GM10266 (cell line): ENCODE measurements at regions not wholly inside any gene's neighbourhood (a gene's known extent, or its start where the extent isn't known, plus 50 kb on each side); places are given as distances from the start of the nearest gene placed in this dataset.
"Not testable (repeated sequence)": the region's sequence is repeated elsewhere in the genome, so short reads cannot be mapped to it uniquely, and the experiment has no call there.

Experiments used
- DNase-seq: peaks from one replicate; pipeline ENCODE4 v3.0.0; 2012; ENCODE audit errors: extremely low spot score
- CTCF ChIP-seq: IDR thresholded peaks from 2 replicates; pipeline ENCODE4 v1.5.1; 2012; ENCODE audit warnings: mild to moderate bottlenecking, low read depth; ENCODE audit not compliant: control insufficient read depth, insufficient read depth; ENCODE audit errors: missing control alignments

DNA sequence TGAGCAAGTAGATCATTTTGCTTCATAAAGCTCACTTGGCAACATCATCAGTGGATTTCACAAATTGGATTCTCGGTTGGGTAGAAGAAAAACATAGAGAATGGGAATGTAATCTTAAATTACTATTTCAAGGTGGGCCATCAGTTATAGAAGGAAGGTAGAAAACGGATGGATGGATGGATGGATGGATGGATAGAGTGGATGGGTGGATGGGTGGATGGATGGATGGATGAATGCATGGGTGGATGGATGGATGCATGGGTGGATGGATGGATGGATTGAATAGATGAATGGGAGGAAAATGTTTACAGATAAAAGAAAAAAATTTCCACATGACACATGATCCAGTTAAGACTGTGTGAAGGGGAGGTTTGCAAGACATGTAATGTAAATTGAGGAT lies 159.7 kb downstream of the MEX3B start:
- no peak for TF ChIP-seq CTCF
- no peak for DNase-seq

DNA sequence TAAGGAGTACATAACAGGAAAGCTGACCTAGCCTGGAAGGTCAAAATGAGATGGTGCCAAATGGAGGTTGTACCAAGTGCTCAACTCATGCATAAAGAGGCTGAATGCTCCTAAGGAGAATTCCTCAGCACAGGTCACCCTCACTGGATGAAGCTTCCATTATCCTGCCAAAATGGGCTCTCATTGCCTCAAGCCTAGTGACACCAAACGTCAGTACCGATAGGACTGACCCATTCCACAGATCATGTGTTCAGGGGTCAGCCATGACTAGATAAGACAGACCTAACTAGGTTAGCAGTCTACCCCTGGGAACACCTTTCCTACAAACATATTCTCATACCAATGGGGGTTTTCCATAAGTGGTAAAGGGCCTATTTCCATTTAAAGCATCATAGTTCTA lies 160.7 kb downstream of the MEX3B start:
- DNase-seq, result no peak
- TF ChIP-seq CTCF, result no peak

- DNase-seq, result no peak
- TF ChIP-seq CTCF, result no peak
Measured at GRCh38 chr15:81882504-81882903, 163.3 kb downstream of the MEX3B start.

GRCh38 chr15:81880833-81881232 lies 165.0 kb downstream of the MEX3B start:
- DNase-seq, result no peak
- TF ChIP-seq CTCF, result no peak

DNA sequence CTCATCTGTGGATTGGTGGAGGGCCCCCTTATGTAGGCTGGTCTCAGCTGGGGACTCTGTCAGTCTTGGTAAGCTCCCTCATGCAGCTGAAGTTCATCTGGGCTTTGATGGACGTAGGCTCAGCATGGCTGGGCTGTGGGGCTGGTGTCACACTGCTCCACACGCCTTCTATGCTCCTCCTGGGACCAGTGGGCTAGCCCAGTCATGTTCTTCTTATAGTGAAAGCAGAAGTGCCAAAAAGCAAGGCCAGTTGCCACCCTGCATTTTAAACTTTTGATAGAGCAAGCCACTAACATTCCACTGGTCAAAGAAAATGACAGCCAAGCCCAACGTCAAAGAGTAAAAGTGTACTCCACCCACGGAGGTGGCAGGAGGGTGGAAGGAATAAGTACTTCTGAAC lies 165.5 kb downstream of the MEX3B start:
- TF ChIP-seq CTCF, result no peak
- DNase-seq, result no peak

DNA sequence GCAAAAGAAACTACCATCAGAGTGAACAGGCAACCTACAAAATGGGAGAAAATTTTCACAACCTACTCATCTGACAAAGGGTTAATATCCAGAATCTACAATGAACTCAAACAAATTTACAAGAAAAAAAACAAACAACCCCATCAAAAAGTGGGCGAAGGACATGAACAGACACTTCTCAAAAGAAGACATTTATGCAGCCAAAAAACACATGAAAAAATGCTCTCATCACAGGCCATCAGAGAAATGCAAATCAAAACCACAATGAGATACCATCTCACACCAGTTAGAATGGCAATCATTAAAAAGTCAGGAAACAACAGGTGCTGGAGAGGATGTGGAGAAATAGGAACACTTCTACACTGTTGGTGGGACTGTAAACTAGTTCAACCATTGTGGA lies 170.1 kb downstream of the MEX3B start:
- not testable (repeated sequence) for DNase-seq

DNA sequence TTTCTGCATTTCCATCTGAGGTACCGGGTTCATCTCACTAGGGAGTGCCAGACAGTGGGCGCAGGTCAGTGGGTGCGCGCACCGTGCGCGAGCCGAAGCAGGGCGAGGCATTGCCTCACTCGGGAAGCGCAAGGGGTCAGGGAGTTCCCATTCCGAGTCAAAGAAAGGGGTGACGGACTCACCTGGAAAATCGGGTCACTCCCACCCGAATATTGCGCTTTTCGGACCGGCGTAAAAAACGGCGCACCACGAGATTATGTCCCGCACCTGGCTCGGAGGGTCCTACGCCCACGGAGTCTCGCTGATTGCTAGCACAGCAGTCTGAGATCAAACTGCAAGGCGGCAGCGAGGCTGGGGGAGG lies 175.1 kb downstream of the MEX3B start:
- DNase-seq, result not testable (repeated sequence)

DNA sequence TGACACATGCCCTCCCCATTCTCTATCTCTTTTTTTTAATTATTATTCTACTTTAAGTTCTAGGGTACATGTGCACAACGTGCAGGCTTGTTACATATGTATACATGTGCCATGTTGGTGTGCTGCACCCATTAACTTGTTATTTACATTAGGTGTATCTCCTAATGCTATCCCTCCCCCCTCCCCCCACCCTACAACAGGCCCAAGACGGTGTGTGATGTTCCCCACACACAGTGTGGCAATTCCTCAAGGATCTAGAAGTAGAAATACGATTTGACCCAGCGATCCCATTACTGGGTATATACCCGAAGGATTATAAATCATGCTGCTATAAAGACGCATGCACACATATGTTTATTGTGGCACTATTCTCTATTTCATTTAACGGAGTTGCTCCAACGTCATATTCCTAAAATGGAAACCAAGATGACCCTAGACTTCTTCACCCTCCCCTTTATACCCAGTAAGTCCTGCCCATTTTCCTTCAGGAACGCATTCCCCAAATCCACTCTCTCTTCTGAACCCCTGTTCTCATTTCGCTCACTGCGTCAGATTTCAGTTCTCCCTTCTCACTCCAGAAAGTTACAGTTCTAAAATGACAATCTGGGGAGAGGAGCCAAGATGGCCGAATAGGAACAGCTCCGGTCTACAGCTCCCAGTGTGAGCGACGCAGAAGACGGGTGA lies 175.6 kb downstream of the MEX3B start:
- DNase-seq, result not testable (repeated sequence)

DNA sequence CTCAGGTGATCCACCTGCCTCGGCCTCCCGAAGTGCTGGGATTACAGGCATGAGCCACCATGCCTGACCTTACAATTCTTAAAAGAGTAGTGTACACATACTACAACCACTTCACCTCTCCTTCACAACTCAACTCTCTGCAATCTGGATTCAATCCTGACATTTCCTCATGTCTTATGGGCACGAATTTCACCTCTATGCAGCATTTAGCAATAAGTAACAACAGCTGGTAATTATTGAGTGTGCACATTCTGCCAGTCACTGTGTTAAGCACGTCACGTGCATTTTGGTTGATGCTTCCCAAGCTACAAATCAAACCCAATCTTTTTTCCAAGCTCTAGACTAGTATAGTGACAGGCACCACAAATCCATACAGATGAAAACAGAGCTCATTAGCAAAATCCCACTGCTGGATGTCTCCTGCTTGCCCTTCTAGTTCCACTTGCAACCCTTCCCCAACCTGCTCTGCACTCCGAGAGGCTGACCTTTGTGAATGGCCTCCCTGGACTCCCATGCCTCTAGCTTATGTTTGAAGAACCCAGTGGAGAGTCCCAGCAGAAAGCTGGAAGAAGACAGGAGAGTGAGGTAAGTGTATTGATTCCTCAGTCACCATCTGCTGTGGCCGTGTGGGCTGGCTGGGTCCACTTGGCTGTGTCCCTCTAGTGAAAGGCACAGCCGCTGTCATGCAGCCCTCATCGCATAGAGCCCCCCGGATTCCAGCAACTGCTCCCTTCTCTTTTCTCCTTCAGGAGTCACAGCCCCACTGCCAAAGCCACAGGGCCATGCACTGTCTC lies 176.5 kb downstream of the MEX3B start:
- TF ChIP-seq CTCF, result no peak
- no peak for DNase-seq
